GM12878 (cell line): ENCODE measurements at regions not wholly inside any gene's neighbourhood (a gene's known extent, or its start where the extent isn't known, plus 50 kb on each side); places are given as distances from the start of the nearest gene placed in this dataset.

Experiments
- ATAC-seq: fragments of 200-7000 bp; cut with Tn5 transposase; 3 replicates; pipeline ENCODE4 v1.9.1; 2020; ENCODE audit warnings: mild to moderate bottlenecking, moderate library complexity
- BruUV-seq: library from RNA; stranded (reverse); fragments of 400-500 nt; replicated peaks from 2 replicates; lab custom pipeline; 2021; lab: Mats Ljungman, UMichigan
- CTCF ChIA-PET: fragments of 300-600 bp; sonication (Branson Sonifier 250); formaldehyde crosslinking; extraction: SDS; loops from one replicate; lab custom pipeline; 2021; ENCODE audit warnings: inconsistent platforms; lab: Yijun Ruan, JAX
- POLR2A ChIA-PET: fragments of 350-600 bp; formaldehyde crosslinking; extraction: SDS; loops from one replicate; lab custom pipeline; 2021; ENCODE audit warnings: inconsistent platforms; lab: Charles Lee
- RAD21 ChIA-PET: fragments of 300-600 bp; sonication (Branson Sonifier 250); formaldehyde crosslinking; loops from one replicate; lab custom pipeline; 2023; ENCODE audit warnings: antibody characterized with exemption; ENCODE audit not compliant: unreplicated experiment; lab: Charles Lee
- SMC1A ChIA-PET: fragments of 300-600 bp; sonication (Branson Sonifier 250); formaldehyde crosslinking; loops from one replicate; lab custom pipeline; 2023; ENCODE audit not compliant: unreplicated experiment, uncharacterized antibody; lab: Charles Lee
- DNase-seq: peaks from one replicate; pipeline ENCODE4 v3.0.0-alpha.2; 2011; ENCODE audit warnings: low read depth, low spot score
- FAIRE-seq: peaks from 3 replicates; lab custom pipeline; 2011; peaks lifted over from hg19 to GRCh38; lab: Jason Lieb, UNC
- H2AFZ ChIP-seq: 2 replicates; pipeline ENCODE4 v1.6.0; 2011; ENCODE audit warnings: low read depth, low read length, control low read depth; ENCODE audit not compliant: control insufficient read depth
- H3K27ac ChIP-seq: 2 replicates; pipeline ENCODE4 v1.5.1; 2011; ENCODE audit warnings: control low read depth; ENCODE audit not compliant: control insufficient read depth, insufficient read depth
- H3K27me3 ChIP-seq, 2 experiments: replicated peaks in 1 of 2; 2 replicates each; pipeline versions ENCODE4 v1.6.0 to v1.6.1; 2011; ENCODE audit warnings: low read length in 1 of 2; ENCODE audit not compliant: control insufficient read depth in 2 of 2, insufficient read depth in 2 of 2
- H3K36me3 ChIP-seq, 2 experiments: 2 replicates each; pipeline ENCODE4 v1.5.1; 2011; ENCODE audit warnings: low read length in 1 of 2; ENCODE audit not compliant: control insufficient read depth in 2 of 2, insufficient read depth in 2 of 2
- H3K4me1 ChIP-seq: 2 replicates; pipeline ENCODE4 v1.6.1; 2011; ENCODE audit warnings: mild to moderate bottlenecking, low read length, moderate library complexity, mixed read lengths; ENCODE audit not compliant: control insufficient read depth, insufficient read depth
- H3K4me2 ChIP-seq: 2 replicates; pipeline ENCODE4 v1.6.0; 2011; ENCODE audit warnings: control low read depth; ENCODE audit not compliant: control insufficient read depth, insufficient read depth
- H3K4me3 ChIP-seq: fragments of 200-600 bp; sonication (generic); 2 replicates; pipeline ENCODE4 v1.5.1; 2016
- H3K79me2 ChIP-seq: 2 replicates; pipeline ENCODE4 v1.6.0; 2011; ENCODE audit warnings: low read length; ENCODE audit not compliant: control insufficient read depth, insufficient read depth
- H3K9ac ChIP-seq: 2 replicates; pipeline ENCODE4 v1.8.0; 2011; ENCODE audit warnings: low read length, control low read depth, mixed read lengths; ENCODE audit not compliant: control insufficient read depth, insufficient read depth
- H3K9me3 ChIP-seq: replicated peaks from 3 replicates; pipeline ENCODE4 v1.5.1; 2011; ENCODE audit warnings: mild to moderate bottlenecking, low read length; ENCODE audit not compliant: control insufficient read depth, insufficient read depth
- H4K20me1 ChIP-seq: 2 replicates; pipeline ENCODE4 v1.6.0; 2011; ENCODE audit not compliant: control insufficient read depth, insufficient read depth
- CBX3 ChIP-seq: fragments of 200-600 bp; sonication (generic); IDR thresholded peaks from 2 replicates; pipeline ENCODE4 v1.6.1; 2016; ENCODE audit warnings: low read depth, borderline replicate concordance
- KDM1A ChIP-seq: fragments of 200-600 bp; sonication (generic); IDR thresholded peaks from 2 replicates; pipeline ENCODE4 v1.6.1; 2016; ENCODE audit warnings: borderline replicate concordance
- MTA3 ChIP-seq: IDR thresholded peaks from 2 replicates; pipeline ENCODE4 v1.6.1; 2012; ENCODE audit warnings: low read length, inconsistent platforms, borderline replicate concordance
- MXI1 ChIP-seq: fragments of 150-350 bp; IDR thresholded peaks from 2 replicates; pipeline ENCODE4 v1.6.1; 2011; ENCODE audit warnings: low read depth, mild to moderate bottlenecking, inconsistent platforms, low read length, improper control_type of control experiment
- POU2F2 ChIP-seq: IDR thresholded peaks from 3 replicates; pipeline ENCODE4 v1.6.1; 2011; ENCODE audit warnings: low read depth, mild to moderate bottlenecking, low read length, borderline replicate concordance
- REST ChIP-seq: IDR thresholded peaks from 2 replicates; pipeline ENCODE4 v1.6.1; 2012; ENCODE audit warnings: mild to moderate bottlenecking, low read depth, low read length
- SKIL ChIP-seq: fragments of 450-650 bp; IDR thresholded peaks from 2 replicates; pipeline ENCODE4 v1.6.1; 2017; ENCODE audit warnings: mild to moderate bottlenecking, low read depth, inconsistent platforms; ENCODE audit not compliant: poor library complexity, severe bottlenecking
- SMARCA5 ChIP-seq: fragments of 450-650 bp; IDR thresholded peaks from 2 replicates; pipeline ENCODE4 v1.6.1; 2017; ENCODE audit warnings: mild to moderate bottlenecking
- SREBF1 ChIP-seq: IDR thresholded peaks from 2 replicates; pipeline ENCODE4 v1.6.1; 2012; ENCODE audit warnings: mild to moderate bottlenecking, low read length
- TCF7 ChIP-seq: IDR thresholded peaks from 2 replicates; pipeline ENCODE4 v1.6.1; 2014; ENCODE audit warnings: antibody characterized with exemption, borderline replicate concordance
- USF2 ChIP-seq: IDR thresholded peaks from 2 replicates; pipeline ENCODE4 v1.6.1; 2011; ENCODE audit warnings: low read depth, low read length, improper control_type of control experiment, borderline replicate concordance
- ZNF592 ChIP-seq: fragments of 450-650 bp; IDR thresholded peaks from 2 replicates; pipeline ENCODE4 v1.6.1; 2017; ENCODE audit warnings: mild to moderate bottlenecking, moderate library complexity
- in situ Hi-C: fragments of 300-500 bp; cut with MboI; formaldehyde crosslinking; loops from 9 replicates; pipeline ENCODE4 v1.14.3; 2018; ENCODE audit warnings: mixed read lengths
- intact Hi-C: fragments of 100-400 bp; cut with micrococcal nuclease; formaldehyde crosslinking; loops from one replicate; pipeline ENCODE4 v1.14.2; 2022; ENCODE audit not compliant: unreplicated experiment

- TF ChIP-seq USF2 (no peak), MTA3 (no peak), REST (no peak), SREBF1 (no peak), KDM1A (no peak), POU2F2 (no peak), SMARCA5 (no peak), CBX3 (no peak)
- TF ChIP-seq, all 136 proteins: peak for 0
Observed at GRCh38 chr13:71374471-71375049, 492.4 kb downstream of the DACH1 start (continued).

GRCh38 chr13:71368336-71368735 is 498.7 kb downstream of the DACH1 start:
- ChIA-PET SMC1A (no interaction called here), RAD21 (no interaction called here), POLR2A (no interaction called here), CTCF (no interaction called here)
- FAIRE-seq (no peak), ATAC-seq (no peak), DNase-seq (no peak)
- H3K9me3 ChIP-seq, result no peaks in the 10 kb centered on the region
- no peak overlapping the region for H3K9ac ChIP-seq
- no peak overlapping the region for H3K4me3 ChIP-seq
- H3K4me2 ChIP-seq, result no peak overlapping the region
- H2AFZ ChIP-seq, result no peak overlapping the region
- no peak overlapping the region for H3K27ac ChIP-seq
- H3K36me3 ChIP-seq, result no peaks in the 10 kb centered on the region
- no peaks in the 10 kb centered on the region for H4K20me1 ChIP-seq
- no peaks in the 10 kb centered on the region for H3K27me3 ChIP-seq
- no TSS peak for BruUV-seq
- H3K4me1 ChIP-seq, result no peaks in the 10 kb centered on the region
- intact Hi-C loops, result no loop called here
- in situ Hi-C loops, result no loop called here
- H3K79me2 ChIP-seq, result no peaks in the 10 kb centered on the region
- TF ChIP-seq ZNF592 (no peak), TCF7 (no peak), MXI1 (no peak), SKIL (no peak)
